Lung (tissue), 11 donors: ENCODE measurements at regions not wholly inside any gene's neighbourhood (a gene's known extent, or its start where the extent isn't known, plus 50 kb on each side); places are given as distances from the start of the nearest gene placed in this dataset.

Experiments used
- ATAC-seq: fragments of 200-7000 bp; cut with Tn5 transposase; one replicate; pipeline ENCODE4 v1.9.1; 2020; ENCODE audit warnings: moderate number of reproducible peaks; ENCODE audit not compliant: insufficient read depth, low FRiP score
- DNase-seq, 3 donors: peaks; one replicate each; pipeline ENCODE4 v3.0.0-alpha.2; 2013 to 2017
- H3K27ac ChIP-seq, 2 donors: one replicate each; pipeline ENCODE4 v1.5.1; 2013; ENCODE audit warnings: mild to moderate bottlenecking in 2 of 2, moderate library complexity in 2 of 2, control low read depth in 1 of 2, inconsistent platforms in 1 of 2, low read depth in 1 of 2, low read length in 1 of 2
- H3K27me3 ChIP-seq, 3 donors: one replicate each; pipeline ENCODE4 v1.5.1; 2013; ENCODE audit warnings: low read length in 2 of 3; ENCODE audit not compliant: control insufficient read depth in 3 of 3, insufficient read depth in 3 of 3
- H3K36me3 ChIP-seq, 4 donors: one replicate each; pipeline ENCODE4 v1.5.1; 2013; ENCODE audit warnings: low read length in 4 of 4, mild to moderate bottlenecking in 1 of 4, moderate library complexity in 1 of 4; ENCODE audit not compliant: control insufficient read depth in 4 of 4, insufficient read depth in 4 of 4
- H3K4me1 ChIP-seq, 5 donors: one replicate each; pipeline ENCODE4 v1.5.1; 2013; ENCODE audit warnings: low read length in 5 of 5, mild to moderate bottlenecking in 2 of 5, moderate library complexity in 1 of 5; ENCODE audit not compliant: control insufficient read depth in 5 of 5, insufficient read depth in 5 of 5
- H3K4me3 ChIP-seq: one replicate; pipeline ENCODE4 v1.5.1; 2013; ENCODE audit warnings: mild to moderate bottlenecking, control low read depth, moderate library complexity
- H3K9ac ChIP-seq, 2 donors: one replicate each; pipeline ENCODE4 v1.5.1; 2013; ENCODE audit warnings: low read length in 2 of 2, control low read depth in 1 of 2; ENCODE audit not compliant: insufficient read depth in 1 of 2
- H3K9me3 ChIP-seq, 4 donors: one replicate each; pipeline ENCODE4 v1.5.1; 2013; ENCODE audit warnings: low read length in 3 of 4, mild to moderate bottlenecking in 1 of 4, moderate library complexity in 1 of 4; ENCODE audit not compliant: control insufficient read depth in 4 of 4, insufficient read depth in 3 of 4
- CTCF ChIP-seq: IDR thresholded peaks from 2 replicates; pipeline ENCODE4 v1.5.1; 2012; ENCODE audit warnings: mild to moderate bottlenecking; ENCODE audit errors: control extremely low read depth, extremely low read depth
- WGBS, 2 donors: extraction: QIAGEN DNeasy Blood & Tissue Kit; methylation state at CpG; one replicate each; pipeline ENCODE4 v1.1.7; 2013; 5-methylcytosine and 5-hydroxymethylcytosine counted together
- donor health status: control.
- donor health status: control.
- donor health status: Bipolar disorder and iron deficiency.
- donor health status: healthy.
- donor health status: DM: yes; HTN: yes; CAD: no.

- no peaks in the 10 kb centered on the region for H3K36me3 ChIP-seq
- H3K9me3 ChIP-seq, result no peaks in the 10 kb centered on the region
- H3K9ac ChIP-seq, result no peak overlapping the region
- no peak for ATAC-seq
- no peaks in the 10 kb centered on the region for H3K4me1 ChIP-seq
- no peak overlapping the region for H3K27ac ChIP-seq
- WGBS, 2 donors, result 72 to 84% methylated on average over 2 of the region's 2 CpGs
- DNase-seq, result no peak
- TF ChIP-seq CTCF, result no peak
- H3K27me3 ChIP-seq, result no peaks in the 10 kb centered on the region
- no peak overlapping the region for H3K4me3 ChIP-seq
Observed at GRCh38 chr13:79862515-79862914, 381.6 kb downstream of the NDFIP2 start.

- ATAC-seq, result no peak
- Histone ChIP-seq H3K27ac (no peak overlapping the region), H3K4me1 (no peaks in the 10 kb centered on the region), H3K9ac (no peak overlapping the region), H3K27me3 (no peaks in the 10 kb centered on the region), H3K36me3 (no peaks in the 10 kb centered on the region), H3K4me3 (no peak overlapping the region), H3K9me3 (no peaks in the 10 kb centered on the region)
- 85 to 92% methylated on average over 7 of the region's 7 CpGs for WGBS, 2 donors
- DNase-seq, result no peak
- TF ChIP-seq CTCF, result no peak
Observed at GRCh38 chr13:79861731-79862130, 380.8 kb downstream of the NDFIP2 start.

GRCh38 chr13:79860791-79861190 lies 379.8 kb downstream of the NDFIP2 start:
- DNase-seq (no peak), ATAC-seq (no peak)
- Histone ChIP-seq H3K4me3 (no peak overlapping the region), H3K36me3 (no peaks in the 10 kb centered on the region), H3K27me3 (no peaks in the 10 kb centered on the region), H3K9me3 (peaks cover 0 to 1% (median 0%) of the 10 kb centered on the region in 4 donors), H3K27ac (no peak overlapping the region), H3K4me1 (no peaks in the 10 kb centered on the region), H3K9ac (no peak overlapping the region)
- no peak for TF ChIP-seq CTCF
- 91 to 95% methylated on average over 3 of the region's 3 CpGs for WGBS, 2 donors

DNA sequence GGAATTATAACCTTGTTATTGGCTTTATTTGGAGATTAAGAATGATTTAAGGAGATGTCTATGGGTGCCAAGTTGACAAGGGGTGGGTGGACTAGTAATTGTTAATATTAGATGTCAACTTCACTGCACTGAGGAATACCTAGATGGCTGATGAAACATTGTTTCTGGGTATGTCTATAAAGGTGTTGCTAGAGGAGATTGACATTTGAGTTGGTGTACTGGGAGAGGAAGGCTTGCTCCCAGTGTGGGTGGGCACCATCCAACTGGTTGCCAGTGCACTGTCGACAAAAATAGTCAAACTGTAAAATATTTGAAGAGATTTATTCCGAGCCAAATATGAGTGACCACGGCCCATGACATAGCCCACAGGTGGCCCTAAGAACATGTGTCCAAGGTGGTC lies 378.8 kb downstream of the NDFIP2 start:
- DNase-seq (no peak), ATAC-seq (no peak)
- no peaks in the 10 kb centered on the region for H3K27me3 ChIP-seq
- H3K27ac ChIP-seq, result no peak overlapping the region
- H3K36me3 ChIP-seq, result no peaks in the 10 kb centered on the region
- H3K9me3 ChIP-seq, result peaks cover 0 to 1% (median 0%) of the 10 kb centered on the region in 4 donors
- H3K4me1 ChIP-seq, result no peaks in the 10 kb centered on the region
- H3K9ac ChIP-seq, result no peak overlapping the region
- WGBS, 2 donors, result 94 to 97% methylated on average over 3 of the region's 3 CpGs
- no peak for TF ChIP-seq CTCF
- no peak overlapping the region for H3K4me3 ChIP-seq
